ENCODE measurements at regions not wholly inside any gene's neighbourhood (a gene's known extent, or its start where the extent isn't known, plus 50 kb on each side); places are given as distances from the start of the nearest gene placed in this dataset.

DNA sequence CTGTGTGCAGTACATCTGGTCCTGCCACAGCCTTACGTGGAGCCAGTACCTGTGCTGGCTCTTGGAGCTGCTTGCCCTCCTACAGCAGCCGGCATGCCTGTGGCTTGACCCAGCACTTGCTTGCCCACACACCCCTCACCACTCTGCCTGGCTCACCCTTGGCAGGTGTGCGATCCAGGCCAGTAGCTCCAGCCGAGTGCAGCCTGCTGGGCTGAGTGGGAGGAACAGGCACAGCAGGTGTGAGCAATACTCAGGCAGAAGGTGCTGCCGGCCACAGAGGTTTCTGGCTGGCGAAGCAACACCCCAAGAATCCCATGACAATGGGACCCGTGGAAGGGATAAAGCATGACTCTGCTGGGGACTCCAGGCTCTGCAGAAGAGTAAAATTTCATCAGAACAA is 173.5 kb upstream of the ADCY1 start:
- no peak for TF ChIP-seq SUZ12 (IDR thresholded peaks at IDR 0.05; ENCODE audit: extremely low read depth, insufficient read depth, insufficient read length)
- no peak for TF ChIP-seq YY1 (IDR thresholded peaks at IDR 0.05; ENCODE audit: insufficient read depth, insufficient read length)
- TF ChIP-seq ZNF274 (IDR thresholded peaks at IDR 0.05; ENCODE audit: low read depth, low read length) = no peak
